ENCODE measurements at regions not wholly inside any gene's neighbourhood (a gene's known extent, or its start where the extent isn't known, plus 50 kb on each side); places are given as distances from the start of the nearest gene placed in this dataset.

DNA sequence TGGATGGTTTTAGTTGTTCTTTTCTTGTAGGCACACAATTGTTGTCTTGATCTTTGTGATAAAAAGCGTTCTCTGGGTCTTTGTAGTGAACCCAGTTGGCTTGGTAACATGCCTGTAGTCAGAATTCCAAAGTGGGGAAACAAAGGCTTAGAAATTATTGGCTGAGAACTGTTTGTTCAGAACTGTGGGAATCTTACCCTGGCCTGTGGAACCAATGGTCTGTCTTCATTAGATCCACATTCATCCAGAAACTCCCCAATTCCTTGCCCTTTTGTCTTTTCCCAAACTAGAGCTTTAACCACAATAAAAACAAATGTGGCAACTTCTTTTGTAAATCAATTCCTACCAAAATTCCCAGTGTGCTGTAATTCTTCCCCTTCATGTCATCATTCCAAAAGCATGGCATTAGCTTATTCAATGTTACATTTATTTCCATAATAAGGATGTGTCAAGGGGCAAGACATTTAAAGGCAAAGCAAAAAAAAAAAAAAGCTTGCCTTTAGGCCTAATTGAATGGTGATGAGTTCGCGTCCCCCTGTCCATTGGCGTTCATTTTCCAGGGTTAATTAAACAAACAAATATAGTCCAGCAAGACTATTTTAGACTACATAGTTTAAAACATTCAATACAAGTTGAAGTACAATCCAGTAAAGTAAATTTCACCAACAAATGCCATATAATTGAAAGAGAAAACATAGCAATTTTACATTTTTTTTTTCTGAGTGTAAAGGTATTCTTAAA, 249.8 kb upstream of the ZNF608 start:
- DNase-seq (ENCODE audit: low spot score in 2 of 2) (no peak), FAIRE-seq (no peak)

DNA sequence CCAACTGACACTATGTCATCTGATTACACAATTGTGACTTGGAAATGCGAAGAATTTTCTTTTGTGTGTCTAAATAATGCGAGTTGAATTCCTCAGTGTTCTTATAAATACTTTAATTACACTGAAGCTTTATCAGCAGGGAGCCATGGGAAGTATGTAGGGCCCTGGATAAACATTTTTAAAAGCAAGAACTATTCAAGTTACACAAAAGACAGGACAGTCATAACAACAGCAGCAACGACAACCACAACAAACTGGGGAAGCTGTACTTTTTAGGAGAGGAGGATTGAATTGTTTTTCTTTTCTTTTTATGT, 250.3 kb upstream of the ZNF608 start:
- no peak for DNase-seq (ENCODE audit: low spot score in 2 of 2)
- FAIRE-seq, result no peak

DNA sequence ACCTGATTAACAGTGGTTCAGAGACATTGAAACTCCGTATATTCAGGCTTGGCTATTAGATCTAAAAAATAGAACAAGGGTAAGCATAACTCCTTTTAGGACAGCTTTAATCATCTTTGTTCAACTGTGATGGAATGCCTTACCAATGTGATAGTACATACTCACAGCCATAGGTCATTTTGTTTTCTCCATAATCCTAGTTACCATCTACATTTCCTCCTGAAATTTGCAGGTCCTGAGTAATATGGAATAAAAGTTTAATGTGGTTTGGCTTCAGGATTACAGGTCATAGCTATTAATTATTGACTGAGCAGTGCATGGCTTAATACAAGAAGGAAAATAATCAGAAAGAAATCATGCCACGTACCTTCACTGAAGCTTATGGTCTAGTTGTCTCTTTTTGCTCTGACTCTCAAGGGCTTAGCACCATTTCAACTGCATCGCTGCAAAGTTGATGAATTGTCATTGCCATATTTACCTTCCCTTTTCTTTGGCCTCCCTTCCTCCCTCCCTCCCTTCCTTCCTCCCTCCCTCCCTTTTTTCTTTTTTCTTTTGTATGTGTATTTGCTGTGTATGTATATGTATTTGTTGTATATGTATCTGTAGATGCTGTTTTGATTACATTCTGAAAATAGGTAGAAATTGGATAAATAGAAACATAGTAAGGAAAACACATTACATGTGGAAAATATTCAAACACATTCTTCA, 250.9 kb upstream of the ZNF608 start:
- FAIRE-seq (no peak), DNase-seq (ENCODE audit: low spot score in 2 of 2) (no peak)

DNA sequence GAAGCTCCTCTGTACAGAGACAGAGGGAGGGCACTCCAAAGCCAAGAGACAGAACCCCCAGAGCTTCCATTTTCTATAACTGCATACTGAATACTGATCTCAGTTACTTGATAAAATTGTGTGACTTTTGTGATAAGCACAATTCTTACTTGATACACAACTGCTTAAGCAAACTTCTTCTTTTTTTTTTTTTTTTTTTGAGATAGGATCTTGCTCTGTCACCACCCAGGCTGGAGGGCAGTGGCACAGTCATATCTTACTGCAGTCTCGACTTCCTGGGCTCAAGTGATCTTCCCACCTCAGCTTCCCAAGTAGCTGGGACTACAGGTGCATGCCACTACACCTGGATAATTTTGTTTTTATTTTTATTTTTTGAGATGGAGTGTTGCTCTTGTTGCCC, 252.1 kb upstream of the ZNF608 start:
- no peak for DNase-seq (ENCODE audit: low spot score in 2 of 2)
- no peak for FAIRE-seq

DNA sequence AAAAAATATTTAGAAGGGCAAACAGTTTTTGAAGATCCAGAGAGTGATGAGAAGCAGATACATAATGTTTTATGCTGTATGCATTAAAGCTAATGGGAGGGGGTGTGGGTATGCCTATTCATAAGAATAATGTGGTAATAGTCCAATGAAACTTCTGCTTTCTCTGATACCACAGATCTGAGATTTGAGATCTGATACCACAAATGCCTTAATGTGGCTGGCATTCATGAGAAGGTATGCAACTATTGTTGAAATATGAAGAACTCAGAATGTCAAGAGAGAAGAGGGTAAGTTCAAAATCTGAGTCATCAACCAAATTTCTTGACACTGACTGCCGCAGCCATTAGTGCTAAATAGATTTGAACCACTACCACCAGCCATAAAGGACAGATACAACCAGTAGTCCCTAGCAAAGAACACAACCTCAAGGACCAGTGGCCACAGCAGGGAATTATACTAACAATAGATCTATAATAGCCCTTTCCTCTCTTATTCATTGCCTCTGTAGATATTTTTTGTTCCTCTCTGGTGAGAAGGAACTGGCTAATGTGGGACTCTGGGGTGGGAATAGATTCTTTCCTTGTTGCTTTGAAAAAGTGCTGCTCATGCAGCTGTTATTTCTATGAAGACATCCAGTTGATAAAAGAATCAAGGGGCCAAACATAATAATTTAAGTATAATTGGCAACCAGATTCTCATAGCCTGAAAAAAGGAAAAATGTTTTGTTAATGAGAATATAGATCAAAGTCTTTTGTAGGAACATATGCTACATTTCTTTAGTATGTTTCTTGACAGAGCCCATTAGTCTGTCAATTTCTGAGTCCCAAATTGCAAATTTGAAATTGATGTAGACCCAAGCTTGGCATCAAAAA, 256.5 kb upstream of the ZNF608 start:
- no peak for FAIRE-seq
- DNase-seq (ENCODE audit: low spot score in 2 of 2), result no peak

DNA sequence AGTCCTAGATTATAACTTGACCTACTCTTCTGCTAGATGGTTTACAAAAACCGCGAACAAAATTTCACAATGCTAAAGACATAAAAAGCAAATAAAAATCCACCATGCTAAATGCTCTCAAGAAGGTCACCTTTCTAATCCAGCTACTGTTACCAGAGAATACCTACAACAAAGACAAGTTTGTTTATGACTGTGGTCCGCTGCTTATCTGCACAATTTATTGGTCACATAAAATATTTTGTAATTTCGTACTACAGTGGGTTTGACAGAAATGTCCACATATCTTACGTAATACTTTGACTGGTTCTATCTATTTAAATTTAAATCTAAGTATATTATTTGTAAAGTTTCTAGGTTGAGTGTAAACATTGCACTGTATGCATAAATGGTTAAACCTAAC, 257.6 kb upstream of the ZNF608 start:
- DNase-seq (ENCODE audit: low spot score in 2 of 2) (no peak), FAIRE-seq (no peak)

DNA sequence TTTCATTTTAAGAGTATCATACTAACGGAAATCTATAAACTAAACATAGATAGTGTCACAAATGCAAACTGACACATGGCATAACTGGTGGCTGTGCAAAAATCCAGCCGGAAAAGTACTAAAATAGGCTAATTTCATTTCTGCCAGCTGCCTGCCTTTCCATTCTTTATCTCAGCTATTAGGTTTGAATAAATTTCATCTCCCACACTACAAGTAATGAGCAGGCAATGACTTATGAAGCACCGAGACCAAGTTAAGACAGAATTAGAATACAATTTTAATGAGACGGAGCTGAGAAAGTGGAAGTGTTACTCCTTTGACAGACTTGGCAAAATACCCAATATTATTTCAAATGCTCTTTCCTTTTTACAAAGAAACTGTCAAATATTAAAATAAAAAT, 258.8 kb upstream of the ZNF608 start:
- no peak for DNase-seq (ENCODE audit: low spot score in 2 of 2)
- FAIRE-seq, result peak; percentile 50

DNA sequence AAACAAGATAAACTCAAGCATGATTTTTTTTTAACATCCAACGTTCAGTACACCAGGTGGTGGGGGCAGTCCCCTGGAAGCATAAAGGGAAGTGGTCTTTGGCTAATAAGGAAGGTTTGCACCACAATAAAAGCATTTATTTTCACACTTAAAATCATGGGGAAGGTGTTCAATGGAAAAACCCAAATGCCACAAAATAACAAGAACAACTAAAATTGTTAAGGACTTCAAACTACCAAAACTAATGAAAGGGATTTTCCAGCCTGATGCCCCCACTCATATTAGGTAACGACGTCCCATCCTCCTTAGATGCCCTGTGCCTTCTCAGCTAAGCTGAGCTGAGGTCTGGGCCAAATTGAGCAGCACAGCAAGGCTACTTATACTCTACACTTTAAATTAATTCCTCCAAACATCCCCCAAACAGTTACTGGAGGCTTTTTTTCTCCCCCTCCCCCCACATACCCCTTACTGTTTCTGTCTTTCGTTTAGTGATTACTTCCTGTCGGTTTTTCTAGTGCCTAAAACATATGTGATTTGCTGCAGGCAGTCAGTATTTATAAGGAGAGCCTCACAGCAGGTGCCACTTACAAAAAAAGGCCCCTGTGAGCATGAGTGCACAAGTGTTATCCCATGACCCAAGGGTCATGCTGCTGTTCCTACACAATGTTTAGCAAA, 259.7 kb upstream of the ZNF608 start:
- FAIRE-seq, result no peak

DNA sequence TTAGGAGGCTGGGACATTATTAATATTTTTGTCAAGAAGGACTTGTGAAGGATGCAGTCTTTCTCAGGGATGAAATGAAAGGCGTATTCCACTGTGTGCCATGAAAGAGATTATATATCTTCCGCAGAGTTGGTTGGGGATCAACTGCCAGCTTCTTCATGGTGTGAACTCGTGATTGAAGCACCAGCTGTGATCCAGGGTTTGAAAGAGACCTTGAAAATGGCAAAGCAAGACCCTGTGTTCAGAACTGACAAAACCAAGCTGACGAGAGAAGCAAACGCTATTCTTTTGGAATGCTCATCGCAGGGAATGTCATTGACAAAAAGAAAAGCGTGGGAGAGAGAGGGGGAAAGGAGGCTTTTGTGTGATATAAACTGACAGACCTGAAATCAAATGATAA, 263.9 kb upstream of the ZNF608 start:
- no peak for FAIRE-seq
- DNase-seq (ENCODE audit: low spot score in 2 of 2), result no peak

More for the DNA sequence above, 259.7 kb upstream of the ZNF608 start:
- DNase-seq (ENCODE audit: low spot score in 2 of 2), result no peak

DNA sequence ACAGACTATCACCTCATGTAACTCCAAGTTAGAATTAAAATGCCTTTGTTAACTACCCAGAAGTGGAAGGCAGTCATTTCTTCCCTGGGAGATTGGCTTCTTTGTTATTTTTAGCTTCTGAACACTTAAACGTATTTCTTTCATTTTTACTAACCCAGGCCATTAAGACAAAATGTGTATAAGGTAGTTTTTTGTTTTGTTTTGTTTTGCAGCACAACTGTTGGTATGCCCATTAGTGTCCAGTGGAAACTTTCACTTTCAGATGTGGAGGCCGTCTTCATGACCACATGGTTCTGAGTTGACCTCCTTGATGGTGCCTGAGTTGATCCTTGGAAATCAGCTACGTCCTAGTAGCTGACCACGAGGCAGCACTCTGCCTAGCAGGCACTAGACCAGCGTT, 264.6 kb upstream of the ZNF608 start:
- DNase-seq (ENCODE audit: low spot score in 2 of 2) (no peak), FAIRE-seq (no peak)

DNA sequence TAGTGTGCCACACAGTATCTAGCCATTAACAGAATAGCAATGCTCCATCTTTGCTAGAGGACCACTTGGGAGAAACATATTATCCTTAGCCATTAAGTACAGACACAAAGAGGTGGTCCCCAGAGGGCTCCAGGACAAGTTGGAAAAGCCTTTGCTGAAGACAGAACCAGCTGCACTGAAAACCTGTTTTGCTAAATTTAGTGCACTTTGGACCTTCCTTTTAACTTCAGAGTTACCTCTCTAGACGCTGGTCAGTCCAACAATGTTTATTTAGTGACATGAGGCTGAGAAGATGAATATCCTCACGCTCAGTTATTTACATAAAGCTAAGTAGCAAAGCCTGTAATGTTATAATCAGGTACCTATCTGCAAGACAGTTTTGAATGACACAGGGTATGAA, 265.0 kb upstream of the ZNF608 start:
- DNase-seq (ENCODE audit: low spot score in 2 of 2), result no peak
- no peak for FAIRE-seq

DNA sequence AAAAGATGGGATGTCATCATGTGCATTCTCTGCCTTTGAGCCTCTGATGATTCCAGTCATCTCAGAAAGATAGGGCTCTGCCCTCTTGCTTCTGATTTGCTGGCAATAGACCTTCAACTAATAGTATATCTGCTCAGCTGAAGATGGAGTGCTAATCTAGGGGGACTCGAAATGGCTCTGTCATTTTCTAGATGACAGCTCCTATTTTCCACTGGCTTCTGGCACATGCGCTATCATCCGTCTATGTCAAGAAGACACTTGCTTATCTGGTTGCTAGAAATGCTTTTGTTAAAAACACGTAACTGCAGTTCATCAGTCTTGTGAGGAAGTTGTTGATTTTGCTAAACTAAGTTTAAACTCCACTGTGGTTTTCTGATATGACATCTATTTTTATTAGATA, 265.5 kb upstream of the ZNF608 start:
- no peak for FAIRE-seq
- no peak for DNase-seq (ENCODE audit: low spot score in 2 of 2)

DNA sequence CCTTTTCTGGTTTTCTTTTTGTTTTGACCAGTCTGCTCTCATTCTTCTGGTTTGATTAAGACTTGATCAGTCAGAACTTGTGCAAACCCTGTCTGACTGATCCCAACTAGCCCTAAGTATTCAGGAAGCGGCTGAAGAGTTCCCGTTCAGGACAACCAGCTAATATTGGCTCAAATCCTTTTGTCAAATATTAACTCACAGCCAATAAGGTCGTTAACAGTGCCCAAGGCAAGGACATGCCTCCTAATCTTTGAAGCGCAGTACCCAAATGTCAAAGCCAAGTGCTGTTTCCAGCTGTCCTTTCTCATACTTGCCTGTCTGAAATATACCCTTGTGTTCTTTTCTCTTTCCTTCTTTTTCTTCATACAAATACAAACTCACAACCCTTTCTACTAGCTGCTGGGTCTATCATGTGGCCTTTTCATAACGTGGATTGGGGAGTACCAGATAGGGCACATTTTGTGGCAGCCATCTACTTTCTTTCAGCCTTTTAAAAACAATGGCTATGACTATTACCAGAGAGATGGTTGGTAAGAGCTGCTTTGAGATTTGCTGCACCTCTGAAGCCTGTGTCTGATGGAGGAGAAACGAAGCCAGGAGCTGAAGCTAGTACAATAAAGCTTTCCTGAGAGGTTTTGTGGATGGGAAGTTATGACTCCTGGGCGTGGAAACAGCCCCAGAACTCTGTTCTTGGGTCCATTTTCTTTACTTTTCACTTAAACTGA, 266.4 kb upstream of the ZNF608 start:
- FAIRE-seq (no peak), DNase-seq (ENCODE audit: low spot score in 2 of 2) (no peak)

DNA sequence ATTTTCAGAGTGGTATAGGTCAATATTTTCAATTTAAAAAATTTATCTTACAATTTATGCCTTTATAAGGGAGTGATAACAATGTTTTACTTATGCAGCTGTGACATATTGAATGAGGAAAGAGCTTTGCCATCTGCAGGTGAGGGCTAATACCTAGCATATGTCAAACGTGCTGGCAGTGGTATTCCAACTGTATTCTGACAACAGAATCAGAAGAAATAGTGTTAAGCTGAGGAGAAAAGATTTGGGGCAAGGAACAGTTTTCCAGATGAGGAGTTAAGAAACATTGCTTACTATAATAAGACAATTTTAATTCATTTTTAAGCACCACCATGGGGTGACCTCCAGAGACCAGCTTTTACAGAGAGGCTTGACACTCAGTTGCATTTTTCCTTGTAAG, 267.8 kb upstream of the ZNF608 start:
- FAIRE-seq, result no peak
- no peak for DNase-seq (ENCODE audit: low spot score in 2 of 2)

DNA sequence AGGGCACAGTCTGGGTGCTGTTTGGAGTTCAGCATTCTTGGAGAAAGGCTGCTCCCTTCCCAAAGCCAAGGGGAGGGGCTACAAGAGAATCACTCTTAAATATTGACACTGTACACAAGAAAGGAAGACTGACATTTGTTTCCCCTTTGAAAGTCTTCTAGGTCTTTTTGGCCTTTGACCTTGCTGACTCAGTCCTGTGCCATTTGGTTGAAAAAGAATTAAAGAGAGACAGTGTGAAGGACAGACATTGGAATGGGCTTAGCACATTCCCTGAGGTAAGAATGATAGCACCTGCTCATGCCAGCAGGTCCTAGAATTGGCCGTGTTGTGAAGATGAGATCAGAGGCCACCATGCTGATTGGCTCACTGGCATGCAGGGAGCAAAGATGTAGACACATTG, 271.4 kb upstream of the ZNF608 start:
- FAIRE-seq, result no peak

DNA sequence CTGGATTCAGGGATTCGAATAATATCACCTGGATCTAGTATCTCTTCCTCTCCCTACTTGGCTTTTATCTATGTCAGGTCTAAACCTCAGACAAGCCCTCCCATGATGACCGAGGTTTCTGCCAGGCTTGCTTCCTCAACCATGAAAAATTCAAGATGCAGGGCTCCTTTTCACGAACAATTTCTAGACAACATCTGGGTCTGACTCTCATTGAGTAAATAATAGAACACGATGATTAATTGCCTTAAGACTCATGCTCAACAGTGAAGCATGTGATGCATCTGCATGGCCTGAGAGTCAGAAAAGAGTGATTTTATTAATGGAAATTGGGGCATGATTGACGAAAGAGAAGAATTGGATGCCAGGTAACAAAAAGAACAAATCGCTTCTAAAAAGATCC, 277.2 kb upstream of the ZNF608 start:
- FAIRE-seq (no peak), DNase-seq (ENCODE audit: low spot score in 2 of 2) (no peak)

More for the DNA sequence above, 271.4 kb upstream of the ZNF608 start:
- no peak for DNase-seq (ENCODE audit: low spot score in 2 of 2)

DNA sequence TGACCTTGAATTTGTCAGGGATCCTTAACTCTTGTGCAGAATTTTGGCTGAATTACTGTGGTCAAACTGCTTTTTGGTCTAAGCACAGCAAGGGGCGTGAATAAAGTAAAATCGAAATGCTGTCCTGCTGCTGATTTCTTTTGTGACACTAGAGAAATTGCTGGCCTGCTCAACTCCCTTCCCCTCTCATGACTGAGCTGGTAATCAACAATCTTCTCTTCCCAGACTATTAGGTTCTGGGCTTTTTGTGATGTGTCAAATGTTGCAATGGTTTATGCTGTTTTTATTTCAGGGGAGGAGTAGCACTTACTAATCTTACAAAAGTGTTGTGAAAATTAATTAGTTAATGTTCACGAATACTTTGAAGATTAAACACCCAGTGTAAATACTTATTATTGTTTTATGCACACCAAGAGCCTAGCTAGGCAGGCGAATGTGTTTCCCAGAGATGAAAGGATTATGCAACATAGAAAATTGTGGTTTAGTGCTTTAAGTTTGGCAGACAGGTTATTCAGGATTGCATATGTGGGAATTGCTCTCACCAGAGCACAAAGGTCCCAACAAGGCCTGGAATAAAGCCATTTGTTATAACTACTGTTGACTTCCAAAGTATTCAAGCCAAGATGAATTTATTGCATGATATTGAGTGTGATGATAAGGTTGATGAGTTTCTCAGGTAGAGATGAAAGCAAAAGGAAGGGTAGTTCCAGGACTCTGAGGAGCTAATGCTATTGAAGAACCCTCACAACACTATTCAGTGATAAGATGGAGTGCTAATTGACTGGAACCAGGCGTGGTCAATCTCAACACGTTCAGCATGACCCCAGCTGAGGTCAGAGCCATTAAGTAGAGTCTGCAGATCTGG, 280.7 kb upstream of the ZNF608 start:
- FAIRE-seq, result no peak

DNA sequence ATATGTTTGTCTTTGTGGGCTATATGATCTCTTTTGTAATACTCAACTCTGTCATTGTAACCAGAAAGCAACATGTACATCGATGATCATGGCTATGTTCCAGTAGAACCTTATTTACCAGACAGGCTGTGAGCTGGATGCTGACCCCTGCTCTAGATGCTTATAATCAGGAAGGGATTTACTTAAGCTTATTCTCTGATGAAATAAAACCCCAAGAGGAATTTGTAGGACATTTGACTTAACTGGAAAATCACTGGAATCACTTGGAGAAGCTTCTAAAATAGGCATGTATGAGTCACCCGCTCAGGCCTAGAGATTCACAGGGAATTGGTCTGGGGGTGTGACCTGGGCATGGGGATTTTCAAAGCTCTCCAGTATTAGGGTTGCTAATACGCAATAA, 285.8 kb upstream of the ZNF608 start:
- FAIRE-seq (no peak), DNase-seq (ENCODE audit: low spot score in 2 of 2) (no peak)

More for the DNA sequence above, 280.7 kb upstream of the ZNF608 start:
- no peak for DNase-seq (ENCODE audit: low spot score in 2 of 2)

DNA sequence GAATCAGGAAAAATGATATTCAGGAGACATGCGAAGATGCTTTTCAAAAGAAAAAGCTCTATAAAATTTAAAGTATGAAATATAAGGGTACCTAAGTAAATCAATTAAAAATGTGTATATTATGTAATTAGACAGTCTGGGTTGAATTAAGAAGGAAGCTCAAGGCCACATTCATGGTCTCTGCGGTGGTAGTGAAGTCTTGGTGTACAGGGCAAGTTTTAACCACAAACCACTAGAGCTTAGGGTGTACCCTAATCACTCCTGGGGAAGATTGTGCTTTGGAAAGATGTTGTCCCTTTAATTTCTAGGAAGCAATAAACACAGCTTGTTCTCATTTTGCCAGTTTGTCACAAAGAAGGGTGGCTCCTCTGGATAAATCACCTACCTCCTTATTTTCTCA, 287.2 kb upstream of the ZNF608 start:
- DNase-seq (ENCODE audit: low spot score in 2 of 2), result no peak
- FAIRE-seq, result no peak

Data from frontal cortex (tissue), 3 donors.